ENCODE measurements at regions not wholly inside any gene's neighbourhood (a gene's known extent, or its start where the extent isn't known, plus 50 kb on each side); places are given as distances from the start of the nearest gene placed in this dataset.

DNA sequence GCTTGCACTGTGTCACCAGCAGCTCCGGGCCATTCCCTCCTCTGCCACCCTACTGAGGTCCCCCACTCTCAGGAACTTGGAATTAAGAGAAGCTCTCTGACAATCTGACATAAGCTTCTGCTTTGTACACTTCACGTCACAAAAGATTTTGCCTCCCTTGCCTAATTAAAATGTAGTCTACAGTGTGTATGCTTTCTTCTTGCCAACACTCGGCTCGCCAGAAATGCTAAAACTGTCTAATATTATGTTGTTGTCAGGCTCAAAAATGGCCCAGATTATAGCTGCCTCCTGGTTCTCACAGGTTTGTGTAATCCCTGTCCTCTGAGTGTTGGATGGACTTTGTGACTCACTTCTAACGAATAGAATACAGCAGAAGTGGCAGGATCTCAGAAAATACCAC, 474.7 kb downstream of the MBD2 start:
- Histone ChIP-seq H3K4me2 (ENCODE audit: low read length) (no peak overlapping the region), H3K4me3 (ENCODE audit: low read length) (no peak overlapping the region), H2AFZ (ENCODE audit: low read depth, low read length) (no peak overlapping the region), H3K9me3 (ENCODE audit: insufficient read depth, low read length) (no peaks in the 10 kb centered on the region), H3K27me3 (ENCODE audit: low read depth, low read length) (no peaks in the 10 kb centered on the region), H3K36me3 (replicated peaks; ENCODE audit: low read depth, low read length) (no peaks in the 10 kb centered on the region), H3K4me1 (ENCODE audit: low read length) (no peaks in the 10 kb centered on the region), H3K27ac (ENCODE audit: low read length) (no peak overlapping the region), H3K9ac (ENCODE audit: low read length) (no peak overlapping the region), H4K20me1 (ENCODE audit: insufficient read depth, low read length) (no peaks in the 10 kb centered on the region), H3K79me2 (ENCODE audit: low read length) (no peaks in the 10 kb centered on the region)
- no peak for TF ChIP-seq EZH2phosphoT487 (IDR thresholded peaks at IDR 0.05; ENCODE audit: low read depth)
- TF ChIP-seq, protein P1, sequence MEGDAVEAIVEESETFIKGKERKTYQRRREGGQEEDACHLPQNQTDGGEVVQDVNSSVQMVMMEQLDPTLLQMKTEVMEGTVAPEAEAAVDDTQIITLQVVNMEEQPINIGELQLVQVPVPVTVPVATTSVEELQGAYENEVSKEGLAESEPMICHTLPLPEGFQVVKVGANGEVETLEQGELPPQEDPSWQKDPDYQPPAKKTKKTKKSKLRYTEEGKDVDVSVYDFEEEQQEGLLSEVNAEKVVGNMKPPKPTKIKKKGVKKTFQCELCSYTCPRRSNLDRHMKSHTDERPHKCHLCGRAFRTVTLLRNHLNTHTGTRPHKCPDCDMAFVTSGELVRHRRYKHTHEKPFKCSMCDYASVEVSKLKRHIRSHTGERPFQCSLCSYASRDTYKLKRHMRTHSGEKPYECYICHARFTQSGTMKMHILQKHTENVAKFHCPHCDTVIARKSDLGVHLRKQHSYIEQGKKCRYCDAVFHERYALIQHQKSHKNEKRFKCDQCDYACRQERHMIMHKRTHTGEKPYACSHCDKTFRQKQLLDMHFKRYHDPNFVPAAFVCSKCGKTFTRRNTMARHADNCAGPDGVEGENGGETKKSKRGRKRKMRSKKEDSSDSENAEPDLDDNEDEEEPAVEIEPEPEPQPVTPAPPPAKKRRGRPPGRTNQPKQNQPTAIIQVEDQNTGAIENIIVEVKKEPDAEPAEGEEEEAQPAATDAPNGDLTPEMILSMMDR (IDR thresholded peaks at IDR 0.05; ENCODE audit: low read depth, low read length), result no peak

DNA sequence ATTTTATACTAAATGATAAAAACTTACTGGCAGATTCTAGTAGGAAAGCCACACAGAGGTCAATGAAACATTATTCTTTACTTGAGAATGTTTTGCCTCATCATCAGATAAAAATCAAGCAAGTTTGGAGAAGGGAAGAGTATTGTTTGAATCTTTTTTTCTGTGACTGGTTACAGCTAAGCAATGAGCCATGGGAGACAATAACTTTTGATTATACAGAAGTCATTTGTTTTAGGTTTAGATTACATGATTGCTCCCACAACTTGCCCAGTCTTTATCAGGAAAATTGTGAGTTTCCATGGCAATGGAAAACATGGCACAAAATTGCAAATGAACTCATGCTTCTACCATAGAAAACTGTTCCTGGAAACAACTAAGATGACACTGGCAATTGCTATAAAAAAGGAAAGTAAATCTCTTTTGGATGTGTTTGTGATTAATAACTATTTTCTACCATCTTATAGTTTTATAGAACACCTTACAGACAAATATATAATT, 476.8 kb downstream of the MBD2 start:
- Histone ChIP-seq H2AFZ (ENCODE audit: low read depth, low read length) (no peak overlapping the region), H3K27me3 (ENCODE audit: low read depth, low read length) (no peaks in the 10 kb centered on the region), H3K27ac (ENCODE audit: low read length) (no peak overlapping the region), H3K79me2 (ENCODE audit: low read length) (no peaks in the 10 kb centered on the region), H3K36me3 (replicated peaks; ENCODE audit: low read depth, low read length) (no peaks in the 10 kb centered on the region), H4K20me1 (ENCODE audit: insufficient read depth, low read length) (no peaks in the 10 kb centered on the region), H3K4me3 (ENCODE audit: low read length) (no peak overlapping the region), H3K4me2 (ENCODE audit: low read length) (no peak overlapping the region), H3K9ac (ENCODE audit: low read length) (no peak overlapping the region), H3K4me1 (ENCODE audit: low read length) (peaks cover 6% of the 10 kb centered on the region; the same call in 1 of the 2 replicates), H3K9me3 (ENCODE audit: insufficient read depth, low read length) (no peaks in the 10 kb centered on the region)
- TF ChIP-seq EZH2phosphoT487 (IDR thresholded peaks at IDR 0.05; ENCODE audit: low read depth), result no peak
- TF ChIP-seq, protein P1 (IDR thresholded peaks at IDR 0.05; ENCODE audit: low read depth, low read length), result no peak

DNA sequence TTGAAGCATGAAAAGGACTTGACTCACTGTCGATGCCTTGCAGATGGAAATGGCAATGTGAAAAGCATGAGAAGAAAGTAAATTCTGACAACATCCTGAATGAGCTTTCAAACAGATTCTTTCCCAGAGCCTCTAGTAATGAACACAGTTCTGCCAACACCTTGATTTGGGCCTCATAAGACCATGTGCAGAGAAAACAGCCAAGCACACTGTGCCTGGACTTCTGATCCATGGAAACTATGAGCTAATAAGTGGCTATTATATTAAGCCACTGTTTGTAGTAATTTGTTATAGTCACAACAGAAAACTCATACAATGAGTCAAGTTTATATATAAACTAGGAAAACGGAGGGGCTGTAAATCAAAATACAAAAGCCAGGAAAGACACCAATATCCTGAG, 477.3 kb downstream of the MBD2 start:
- no peaks in the 10 kb centered on the region for H3K36me3 ChIP-seq (replicated peaks; ENCODE audit: low read depth, low read length)
- H3K27me3 ChIP-seq (ENCODE audit: low read depth, low read length), result no peaks in the 10 kb centered on the region
- no peaks in the 10 kb centered on the region for H3K79me2 ChIP-seq (ENCODE audit: low read length)
- H3K27ac ChIP-seq (ENCODE audit: low read length), result no peak overlapping the region
- H3K4me2 ChIP-seq (ENCODE audit: low read length), result no peak overlapping the region
- peaks cover 6% of the 10 kb centered on the region; the same call in 1 of the 2 replicates for H3K4me1 ChIP-seq (ENCODE audit: low read length)
- no peak overlapping the region for H3K4me3 ChIP-seq (ENCODE audit: low read length)
- H3K9me3 ChIP-seq (ENCODE audit: insufficient read depth, low read length), result no peaks in the 10 kb centered on the region
- no peak overlapping the region for H2AFZ ChIP-seq (ENCODE audit: low read depth, low read length)
- no peaks in the 10 kb centered on the region for H4K20me1 ChIP-seq (ENCODE audit: insufficient read depth, low read length)
- TF ChIP-seq, protein P1 (IDR thresholded peaks at IDR 0.05; ENCODE audit: low read depth, low read length), result no peak
- no peak for TF ChIP-seq EZH2phosphoT487 (IDR thresholded peaks at IDR 0.05; ENCODE audit: low read depth)
- no peak overlapping the region for H3K9ac ChIP-seq (ENCODE audit: low read length)

DNA sequence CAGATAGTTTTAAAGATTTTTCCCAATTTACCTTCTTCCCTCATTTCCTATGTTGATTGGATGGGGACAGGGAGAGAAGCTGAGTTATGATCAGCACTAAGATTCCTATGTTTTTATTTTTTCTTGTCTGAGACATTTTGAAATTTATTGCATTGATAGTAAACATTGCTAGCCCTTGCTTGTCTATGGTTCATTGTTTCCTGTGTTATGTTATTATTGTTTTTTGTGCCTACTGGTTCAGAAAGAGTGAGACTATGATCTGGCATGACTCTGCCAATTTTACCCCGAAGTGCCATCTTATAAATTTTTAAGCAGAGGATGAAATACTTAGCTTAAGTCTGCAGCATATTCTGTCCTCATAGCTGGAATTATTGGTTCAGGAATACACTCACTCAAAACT, 478.5 kb downstream of the MBD2 start:
- TF ChIP-seq, protein P1 (IDR thresholded peaks at IDR 0.05; ENCODE audit: low read depth, low read length), result no peak
- TF ChIP-seq EZH2phosphoT487 (IDR thresholded peaks at IDR 0.05; ENCODE audit: low read depth), result no peak
- H3K27me3 ChIP-seq (ENCODE audit: low read depth, low read length), result no peaks in the 10 kb centered on the region
- H3K36me3 ChIP-seq (replicated peaks; ENCODE audit: low read depth, low read length), result no peaks in the 10 kb centered on the region
- no peaks in the 10 kb centered on the region for H3K79me2 ChIP-seq (ENCODE audit: low read length)
- no peak overlapping the region for H3K4me3 ChIP-seq (ENCODE audit: low read length)
- no peak overlapping the region for H3K9ac ChIP-seq (ENCODE audit: low read length)
- H3K4me2 ChIP-seq (ENCODE audit: low read length), result no peak overlapping the region
- H3K9me3 ChIP-seq (ENCODE audit: insufficient read depth, low read length), result no peaks in the 10 kb centered on the region
- H2AFZ ChIP-seq (ENCODE audit: low read depth, low read length), result no peak overlapping the region
- H4K20me1 ChIP-seq (ENCODE audit: insufficient read depth, low read length), result no peaks in the 10 kb centered on the region
- H3K4me1 ChIP-seq (ENCODE audit: low read length), result peaks cover 6% of the 10 kb centered on the region; the same call in 1 of the 2 replicates
- no peak overlapping the region for H3K27ac ChIP-seq (ENCODE audit: low read length)
